Tibial nerve (tissue), 3 donors: ENCODE measurements at regions not wholly inside any gene's neighbourhood (a gene's known extent, or its start where the extent isn't known, plus 50 kb on each side); places are given as distances from the start of the nearest gene placed in this dataset.

Experiments
- POLR2A ChIP-seq, 2 donors: fragments of 450-650 bp; IDR thresholded peaks; one replicate each; pipeline ENCODE4 v1.6.1; 2017; ENCODE audit warnings: antibody characterized with exemption in 2 of 2, mild to moderate bottlenecking in 2 of 2, moderate library complexity in 2 of 2
- TF ChIP-seq, protein P1 (sequence below), 5 experiments: fragments of 200-600 bp in 3 of 5; fragments of 450-650 bp in 2 of 5; sonication (generic) in 3 of 5; IDR thresholded peaks; one replicate each; pipeline ENCODE4 v1.5.1; 2016 to 2019; ENCODE audit warnings: antibody characterized with exemption in 5 of 5, mild to moderate bottlenecking in 3 of 5, moderate library complexity in 2 of 5

DNA sequence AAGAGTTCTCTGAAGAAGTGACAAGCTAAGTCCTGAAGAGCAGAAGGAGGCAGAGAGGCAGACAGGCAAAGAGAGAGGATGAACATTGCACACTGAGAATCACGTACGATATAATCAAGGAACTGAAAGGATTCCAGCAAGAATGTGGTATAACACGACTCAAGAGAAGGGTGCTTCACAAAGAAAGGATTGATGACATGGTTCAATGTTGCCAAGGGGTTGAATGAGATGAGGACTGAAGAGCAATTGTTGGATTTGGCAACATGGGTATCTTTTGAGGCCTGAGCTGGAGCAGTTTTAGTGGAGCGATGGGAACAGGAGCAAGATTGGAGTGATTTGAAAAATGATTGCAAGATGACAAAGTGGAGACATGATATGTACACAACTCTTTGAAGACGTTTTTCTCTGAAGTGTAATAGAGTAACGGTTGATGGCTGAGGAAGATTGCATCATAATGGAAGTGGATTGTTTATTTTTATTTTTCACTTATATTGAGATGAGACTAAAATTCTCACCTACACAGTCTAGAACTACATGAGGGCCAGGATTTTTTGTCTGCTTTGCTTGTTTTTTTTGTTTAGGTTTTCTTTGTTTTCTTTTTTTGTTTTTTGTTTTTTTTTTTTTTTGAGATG lies 1049.9 kb upstream of the WWC1 start:
- TF ChIP-seq, protein P1, sequence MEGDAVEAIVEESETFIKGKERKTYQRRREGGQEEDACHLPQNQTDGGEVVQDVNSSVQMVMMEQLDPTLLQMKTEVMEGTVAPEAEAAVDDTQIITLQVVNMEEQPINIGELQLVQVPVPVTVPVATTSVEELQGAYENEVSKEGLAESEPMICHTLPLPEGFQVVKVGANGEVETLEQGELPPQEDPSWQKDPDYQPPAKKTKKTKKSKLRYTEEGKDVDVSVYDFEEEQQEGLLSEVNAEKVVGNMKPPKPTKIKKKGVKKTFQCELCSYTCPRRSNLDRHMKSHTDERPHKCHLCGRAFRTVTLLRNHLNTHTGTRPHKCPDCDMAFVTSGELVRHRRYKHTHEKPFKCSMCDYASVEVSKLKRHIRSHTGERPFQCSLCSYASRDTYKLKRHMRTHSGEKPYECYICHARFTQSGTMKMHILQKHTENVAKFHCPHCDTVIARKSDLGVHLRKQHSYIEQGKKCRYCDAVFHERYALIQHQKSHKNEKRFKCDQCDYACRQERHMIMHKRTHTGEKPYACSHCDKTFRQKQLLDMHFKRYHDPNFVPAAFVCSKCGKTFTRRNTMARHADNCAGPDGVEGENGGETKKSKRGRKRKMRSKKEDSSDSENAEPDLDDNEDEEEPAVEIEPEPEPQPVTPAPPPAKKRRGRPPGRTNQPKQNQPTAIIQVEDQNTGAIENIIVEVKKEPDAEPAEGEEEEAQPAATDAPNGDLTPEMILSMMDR (IDR thresholded peaks at IDR 0.05) = no peak
- TF ChIP-seq POLR2A (IDR thresholded peaks at IDR 0.05) = no peak
